ENCODE measurements at regions not wholly inside any gene's neighbourhood (a gene's known extent, or its start where the extent isn't known, plus 50 kb on each side); places are given as distances from the start of the nearest gene placed in this dataset.
"Not testable (repeated sequence)": the region's sequence is repeated elsewhere in the genome, so short reads cannot be mapped to it uniquely, and the experiment has no call there.

DNA sequence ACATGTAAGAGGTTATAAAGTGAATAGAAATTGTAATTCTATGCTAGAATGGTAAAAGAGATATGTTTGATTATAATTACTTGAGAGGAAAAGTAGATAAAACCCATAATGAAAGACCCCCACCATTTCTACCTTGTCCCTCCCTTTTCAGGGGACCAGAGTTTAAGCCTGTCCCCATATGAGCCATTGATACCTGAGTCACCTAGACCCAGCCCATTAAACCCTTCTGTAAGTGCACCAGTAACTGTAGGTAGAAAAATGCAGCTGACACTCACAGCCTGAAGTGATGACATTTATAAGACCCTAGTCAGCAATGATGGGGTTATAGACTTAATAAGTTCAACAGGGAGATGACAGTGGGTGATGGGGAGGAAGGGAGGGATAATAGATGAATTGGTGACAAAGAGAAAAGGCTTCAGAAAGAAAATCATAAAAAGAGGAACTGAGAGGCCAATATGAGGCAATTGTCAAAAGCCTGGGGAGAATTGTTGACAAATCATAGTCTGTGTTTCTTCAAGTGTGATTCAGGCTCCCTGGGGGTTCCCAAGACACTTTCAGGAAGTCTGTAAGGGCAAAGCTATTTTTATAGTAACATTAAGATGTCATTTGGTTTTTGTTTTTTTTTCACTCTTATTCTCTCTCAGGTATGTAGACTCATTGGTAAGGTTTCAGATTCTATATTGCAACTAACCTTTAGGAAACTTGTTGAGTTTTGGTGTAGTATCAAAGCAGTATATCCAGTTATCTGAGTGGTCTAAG is 544.2 kb downstream of the SATB2 start:
- DNase-seq (ENCODE audit: low spot score), result peak; percentile 13

DNA sequence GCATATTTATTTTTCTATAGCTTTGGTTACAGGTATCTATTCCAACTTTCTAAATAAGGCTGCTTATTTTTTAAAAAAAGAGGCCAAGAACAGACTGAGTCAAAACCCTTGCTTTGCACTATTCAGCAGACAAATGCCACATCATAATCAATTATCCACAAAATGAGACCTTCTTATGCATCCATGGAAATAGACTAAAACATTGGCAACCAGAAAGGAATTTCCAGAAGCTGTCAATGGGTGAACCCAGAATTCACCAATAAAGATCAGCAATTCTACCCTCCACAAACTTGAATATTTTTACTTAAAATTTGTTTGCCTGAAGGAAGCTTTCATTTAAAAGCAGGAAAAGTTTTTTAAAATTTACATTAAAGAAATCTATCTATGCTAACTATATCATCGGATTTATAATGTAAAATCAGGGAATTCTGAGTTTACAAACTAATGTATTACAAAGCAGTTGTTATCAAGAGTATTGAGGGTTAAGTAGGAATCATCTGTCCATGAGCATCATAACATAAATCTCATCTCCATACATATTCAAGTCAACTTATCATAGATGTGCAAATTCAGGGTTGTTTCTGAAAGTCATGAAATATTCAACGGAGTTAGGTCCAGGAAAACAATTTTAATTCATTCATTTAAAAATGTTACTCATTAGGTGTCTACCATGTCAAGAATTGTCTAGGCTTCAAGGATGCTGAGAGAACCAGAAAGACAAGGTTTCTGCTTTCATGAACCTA is 548.0 kb downstream of the SATB2 start:
- DNase-seq (ENCODE audit: low spot score), result no peak

DNA sequence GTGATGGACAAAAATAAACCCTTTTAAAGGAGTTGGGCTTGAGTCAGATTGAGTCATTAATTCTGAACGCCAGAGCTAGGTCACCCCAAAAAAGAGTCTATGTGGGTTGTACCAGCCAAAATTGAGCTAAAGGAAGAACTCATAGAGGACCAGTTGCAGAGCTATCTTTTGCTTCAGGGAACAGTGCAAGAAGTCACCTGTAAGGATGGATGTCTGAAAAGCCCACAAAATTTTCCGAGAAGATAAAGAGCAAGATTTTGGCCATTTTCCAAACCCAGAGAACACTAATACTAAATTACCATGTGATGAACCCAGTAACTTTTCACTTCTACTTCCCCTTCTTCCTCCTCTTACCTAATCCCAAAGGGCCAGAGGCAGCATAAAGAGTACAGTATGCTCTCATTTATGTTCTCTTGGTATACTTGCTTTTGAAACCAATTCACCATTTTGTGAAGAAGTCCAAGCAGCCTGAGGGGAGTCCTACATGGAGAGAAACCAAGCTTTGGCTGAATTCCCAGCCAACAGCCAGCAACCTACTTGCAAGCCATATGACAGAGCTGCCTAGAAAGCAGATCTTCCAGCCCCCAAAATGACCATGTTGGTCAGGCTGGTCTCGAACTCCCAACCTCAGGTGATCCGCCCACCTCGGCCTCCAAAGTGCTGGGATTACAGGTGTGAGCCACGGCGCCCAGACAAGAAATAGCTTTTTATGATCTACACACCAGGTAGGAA is 551.7 kb downstream of the SATB2 start:
- no peak for DNase-seq (ENCODE audit: low spot score)

DNA sequence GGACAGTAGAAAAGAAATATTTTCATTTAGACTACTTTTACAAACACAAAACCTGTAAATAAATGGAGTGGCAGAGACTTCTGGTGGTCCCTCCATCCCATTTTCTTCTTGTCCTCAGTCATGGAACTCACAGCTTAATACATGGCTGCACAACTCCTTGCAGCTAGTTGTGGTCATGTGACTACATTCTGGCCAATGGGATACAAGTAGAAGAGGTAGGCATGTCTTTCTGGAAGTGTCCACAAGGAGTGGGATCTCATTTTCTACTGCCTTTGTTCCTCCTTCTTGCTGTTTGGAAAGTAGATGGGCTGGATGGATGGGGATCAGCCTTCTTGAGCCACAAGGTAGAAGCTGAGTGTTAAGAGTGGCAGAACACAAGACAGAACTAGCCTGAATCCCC is 555.8 kb downstream of the SATB2 start:
- DNase-seq (ENCODE audit: low spot score), result no peak

DNA sequence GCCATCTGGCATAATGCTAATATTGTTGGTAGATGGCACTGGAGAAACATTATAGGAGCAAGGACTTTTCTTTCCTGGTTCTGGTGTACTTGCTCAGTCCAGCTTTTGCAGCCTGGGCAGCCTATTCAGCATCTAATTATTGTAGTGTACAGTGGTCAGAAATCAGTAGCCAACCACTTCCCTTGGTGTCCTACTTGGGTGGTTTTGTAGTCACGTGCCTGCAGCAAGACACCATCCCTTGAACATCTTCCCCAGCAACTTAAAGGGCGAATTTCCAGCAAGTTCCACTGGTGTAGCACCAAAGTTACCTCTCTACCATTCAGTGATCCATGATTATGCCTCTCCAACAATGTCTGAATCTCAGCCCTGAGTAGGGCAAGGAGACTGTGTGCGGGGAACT is 557.6 kb downstream of the SATB2 start:
- no peak for DNase-seq (ENCODE audit: low spot score)

DNA sequence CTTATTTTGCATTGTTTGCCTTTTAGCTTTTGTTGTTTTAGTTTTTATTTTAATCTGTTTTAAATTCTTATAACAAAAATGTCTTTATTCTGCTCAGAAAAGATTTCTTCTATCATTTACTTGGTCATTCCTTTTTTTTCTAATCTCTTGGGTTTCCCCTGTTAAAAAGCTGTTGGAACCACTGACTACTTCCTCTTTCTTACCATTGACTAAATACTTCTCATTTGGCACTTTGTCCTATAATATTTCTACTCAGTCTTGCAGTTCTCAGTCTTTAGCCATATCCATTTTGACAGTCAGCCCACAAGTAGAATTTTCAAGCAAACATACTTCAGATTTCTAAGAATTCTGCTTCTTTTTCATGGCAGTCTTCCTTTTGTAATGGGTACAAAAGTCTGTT is 567.2 kb downstream of the SATB2 start:
- no peak for DNase-seq (ENCODE audit: low spot score)

DNA sequence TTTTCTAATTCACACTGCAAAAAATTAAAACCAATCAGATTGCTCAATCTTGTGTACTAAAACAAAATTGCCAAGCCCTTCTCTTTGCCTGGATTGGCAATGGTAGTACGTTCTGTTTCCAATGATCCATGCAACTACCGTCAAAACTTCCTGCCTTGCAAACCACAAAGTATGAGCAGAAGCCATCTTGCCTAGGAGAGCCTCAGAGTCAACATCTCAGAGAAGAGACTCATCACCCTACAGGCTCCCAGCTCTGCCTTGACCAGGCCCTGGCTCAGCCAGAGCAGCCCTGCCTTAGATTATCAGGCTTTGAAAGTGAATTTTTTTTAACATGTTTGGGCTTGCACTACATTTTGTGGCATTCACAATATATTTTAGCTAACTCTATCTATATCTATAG is 574.1 kb downstream of the SATB2 start:
- no peak for DNase-seq (ENCODE audit: low spot score)

DNA sequence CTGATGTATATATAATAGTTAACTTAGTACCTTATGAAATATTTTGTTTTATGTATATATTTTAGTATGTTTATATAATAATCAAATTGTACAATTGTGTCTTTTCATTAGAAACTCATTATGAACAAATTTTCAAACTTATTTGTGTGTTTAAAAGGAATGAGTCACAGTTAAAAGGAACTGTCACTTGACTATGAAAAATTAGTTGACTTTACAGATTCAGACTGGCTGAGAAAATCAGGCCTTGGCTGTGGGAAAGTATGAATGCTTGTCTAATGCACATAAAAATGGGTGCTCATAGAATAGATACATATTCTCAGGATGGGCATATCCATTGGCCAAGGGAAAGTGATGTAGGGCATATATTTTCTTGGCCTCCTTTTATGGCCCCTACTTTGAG is 576.8 kb downstream of the SATB2 start:
- DNase-seq (ENCODE audit: low spot score), result no peak

DNA sequence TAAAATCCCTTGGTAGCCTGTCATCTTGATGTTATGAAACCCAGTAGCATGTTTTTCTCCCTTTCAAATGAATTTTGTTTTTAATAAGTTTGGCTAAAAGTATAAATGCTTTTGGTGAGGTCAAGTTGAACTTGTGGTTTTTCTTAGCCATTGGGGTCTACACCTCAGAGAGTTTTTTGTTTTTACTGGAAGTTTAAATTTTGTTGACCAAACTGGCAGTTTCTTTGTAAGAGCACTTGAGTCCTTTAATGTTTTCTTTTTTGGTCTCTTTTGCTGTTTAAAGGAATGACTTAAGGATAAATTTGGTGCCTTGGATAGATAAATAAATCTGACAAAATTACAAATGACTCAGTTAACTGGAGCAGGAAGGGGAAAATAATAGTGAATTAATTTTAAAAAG is 577.3 kb downstream of the SATB2 start:
- no peak for DNase-seq (ENCODE audit: low spot score)

DNA sequence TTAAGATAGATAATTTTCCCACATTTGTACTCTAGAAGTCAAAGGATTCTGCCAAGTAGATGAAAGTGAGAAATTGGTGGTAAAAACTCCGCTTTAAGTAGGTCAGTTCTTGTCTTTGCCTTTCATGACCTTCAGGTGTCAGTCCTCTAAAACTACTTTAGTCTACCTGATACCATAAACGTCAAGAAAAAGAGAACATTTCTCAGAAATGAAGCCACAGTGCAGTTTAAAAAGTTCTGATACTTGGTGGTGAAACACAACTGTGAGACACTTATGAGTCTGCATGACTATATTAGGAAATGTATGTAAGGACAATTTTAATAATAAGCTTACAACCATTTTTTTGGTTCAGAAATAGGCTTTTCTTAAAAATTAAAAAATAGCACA is 583.3 kb downstream of the SATB2 start:
- no peak for DNase-seq (ENCODE audit: low spot score)

DNA sequence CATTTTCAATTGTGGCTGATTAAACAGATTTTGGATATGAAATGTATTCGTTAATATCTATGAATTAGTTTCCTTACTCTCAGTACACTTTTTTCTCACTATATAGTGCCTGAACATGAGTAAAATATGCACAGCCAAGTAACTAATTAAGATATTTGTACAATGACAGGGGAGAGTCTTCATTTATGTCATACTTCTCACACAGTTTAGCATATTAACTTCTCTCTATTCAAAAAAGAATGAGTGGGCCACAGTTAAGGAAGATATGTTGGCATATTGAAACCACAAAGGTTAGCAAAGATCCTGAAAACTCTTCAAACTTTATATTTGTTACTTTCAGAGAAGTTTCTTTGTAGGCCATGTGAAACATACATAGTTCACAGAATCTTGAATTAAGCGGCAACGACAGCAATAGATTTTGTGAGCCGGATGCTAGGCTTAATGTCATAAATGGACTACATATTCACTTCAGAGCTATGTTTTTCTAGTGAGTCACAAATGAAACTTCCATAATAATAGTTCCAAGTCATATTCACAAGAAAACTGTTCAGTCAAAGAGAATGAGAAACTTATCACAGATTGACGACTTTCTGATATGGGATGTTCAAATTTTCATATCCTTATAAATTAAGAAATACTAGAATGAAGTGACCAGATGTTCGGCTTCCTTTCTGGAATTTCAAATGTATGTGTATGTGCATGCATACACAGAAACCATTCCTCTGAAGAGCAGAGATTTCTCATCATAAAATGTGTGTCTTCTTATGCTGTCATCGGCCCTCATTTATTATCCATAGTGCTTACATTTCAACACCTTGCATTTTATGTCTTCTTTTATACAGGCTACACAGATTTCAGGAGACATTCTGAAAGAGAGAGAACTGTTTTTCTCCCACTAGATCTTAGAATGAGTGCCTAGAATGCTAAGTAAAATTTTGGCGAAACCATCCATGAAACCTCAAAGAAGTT is 584.0 kb downstream of the SATB2 start:
- no peak for DNase-seq (ENCODE audit: low spot score)

DNA sequence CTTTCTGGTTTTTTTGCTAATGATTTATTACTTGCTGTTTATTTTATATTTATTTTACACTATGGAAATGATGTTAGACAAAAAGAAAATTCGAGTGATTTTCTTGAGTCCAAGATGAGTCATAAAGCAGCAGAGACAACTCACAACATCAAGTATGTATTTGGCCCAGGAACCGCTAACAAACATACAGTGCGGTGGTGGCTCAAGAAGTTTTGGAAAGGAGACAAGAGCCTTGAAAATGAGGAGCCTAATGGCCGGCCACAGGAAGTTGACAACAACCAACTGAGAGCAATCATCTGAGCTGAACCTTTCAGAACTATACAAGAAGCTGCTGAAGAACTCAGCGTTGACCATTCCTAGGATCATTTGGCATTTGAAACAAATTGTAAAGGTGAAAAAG is 594.1 kb downstream of the SATB2 start:
- DNase-seq (ENCODE audit: low spot score), result no peak

DNA sequence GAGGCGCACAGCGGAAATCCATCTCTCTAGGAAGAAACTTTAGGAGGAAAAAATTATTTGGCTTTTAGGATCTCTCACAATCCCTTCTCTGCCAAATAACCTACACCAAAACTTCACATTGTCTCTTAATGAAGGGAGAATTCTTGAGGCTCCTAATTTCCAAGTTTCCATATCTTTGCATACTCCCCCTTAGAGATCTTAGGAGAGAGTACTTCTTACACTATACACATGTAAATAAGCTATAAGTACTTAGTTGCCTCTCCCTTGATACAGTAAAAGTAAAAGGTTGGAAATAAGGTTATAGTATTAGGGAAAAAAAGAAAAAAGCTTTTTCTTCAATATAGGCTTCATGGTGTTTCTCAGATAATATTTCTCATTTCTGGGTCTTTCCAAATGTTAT is 596.7 kb downstream of the SATB2 start:
- DNase-seq (ENCODE audit: low spot score), result no peak

DNA sequence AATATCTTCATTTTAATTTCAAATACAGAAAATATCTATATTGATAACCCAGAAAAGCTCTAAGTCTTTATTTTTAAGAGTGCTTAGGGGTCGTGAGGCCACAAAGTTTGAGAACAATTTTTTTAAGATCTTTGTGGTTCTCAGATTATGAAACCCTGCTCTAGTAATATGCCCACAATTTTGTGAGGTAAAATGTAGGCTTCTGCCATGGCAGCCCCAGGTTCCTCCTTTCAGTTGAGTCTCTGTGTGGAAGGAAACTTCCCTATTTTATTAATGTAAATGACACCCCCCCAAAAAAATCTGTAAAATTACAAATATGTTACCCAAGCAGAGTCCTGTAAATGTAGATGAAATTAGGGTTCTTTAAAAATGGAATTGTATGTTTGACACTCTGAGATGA is 600.5 kb downstream of the SATB2 start:
- DNase-seq (ENCODE audit: low spot score), result no peak

DNA sequence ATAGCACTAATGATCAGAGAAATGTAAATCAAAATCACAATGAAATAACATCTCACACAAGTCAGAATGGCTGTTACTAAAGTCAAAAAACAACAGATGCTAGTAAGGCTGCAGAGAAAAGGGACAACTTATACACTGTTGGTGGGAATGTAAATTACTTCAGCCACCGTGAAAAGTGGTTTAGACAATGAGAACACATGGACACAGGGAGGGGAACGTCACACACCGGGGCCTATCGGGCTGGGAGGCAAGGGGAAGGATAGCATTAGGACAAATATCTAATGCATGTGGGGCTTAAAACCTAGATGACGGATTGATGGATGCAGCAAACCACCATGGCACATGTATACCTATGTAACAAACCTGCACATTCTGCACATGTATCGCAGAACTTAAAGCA is 602.0 kb downstream of the SATB2 start:
- DNase-seq (ENCODE audit: low spot score), result not testable (repeated sequence)

DNA sequence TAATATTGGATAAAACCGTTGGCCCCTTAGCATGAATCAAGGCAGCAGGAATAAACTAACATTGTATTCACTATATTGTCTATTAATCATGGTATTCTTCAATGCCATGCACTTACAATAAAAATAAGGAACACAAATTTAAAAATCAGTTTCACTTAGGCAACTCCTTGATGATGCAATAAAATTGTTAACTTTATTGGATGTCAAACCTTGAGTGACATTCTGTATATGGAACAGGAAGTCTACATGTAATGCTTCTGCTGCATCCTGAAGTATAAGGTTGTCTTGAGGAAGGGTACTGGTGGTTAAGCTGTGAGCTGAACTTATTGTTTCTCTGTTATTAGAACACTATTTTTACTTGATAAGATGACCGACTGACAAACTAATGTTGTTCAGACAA is 605.5 kb downstream of the SATB2 start:
- DNase-seq (ENCODE audit: low spot score), result no peak

DNA sequence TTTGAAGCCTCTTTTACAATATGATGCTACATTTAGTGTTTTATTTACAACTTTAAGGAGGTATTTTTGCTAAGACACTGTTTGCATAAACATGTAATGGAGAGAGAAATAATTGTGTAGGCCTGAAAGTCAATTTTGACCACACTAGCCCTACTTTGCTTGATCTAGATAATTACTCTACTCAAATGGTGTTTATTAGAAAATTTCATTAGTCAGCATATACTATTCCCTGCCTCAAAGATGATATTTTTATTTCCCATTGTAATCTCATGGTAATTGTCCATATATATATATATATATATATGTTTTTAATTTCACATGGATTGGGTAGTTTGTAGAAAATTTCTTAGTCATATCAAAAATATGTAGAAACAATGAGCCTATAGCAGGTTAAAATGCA is 632.2 kb downstream of the SATB2 start:
- DNase-seq (ENCODE audit: low spot score), result no peak

DNA sequence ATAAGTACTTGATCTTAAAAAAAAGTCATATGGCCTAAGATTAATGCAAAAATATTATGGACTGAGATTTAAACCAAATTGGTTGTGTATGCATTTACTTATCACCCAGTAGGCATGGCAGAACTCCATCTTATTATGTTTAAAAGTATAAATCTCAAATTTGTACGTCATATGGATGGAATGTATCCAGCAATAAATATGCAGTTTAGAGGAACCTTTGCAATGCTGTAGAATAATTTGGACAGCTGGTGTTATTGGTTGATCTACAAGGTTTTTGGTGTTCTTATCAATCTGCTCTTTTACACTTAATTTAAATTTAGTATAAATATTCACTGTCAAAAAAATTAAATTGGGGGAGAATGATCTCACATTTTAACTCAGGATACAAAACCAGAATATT is 640.2 kb downstream of the SATB2 start:
- no peak for DNase-seq (ENCODE audit: low spot score)

DNA sequence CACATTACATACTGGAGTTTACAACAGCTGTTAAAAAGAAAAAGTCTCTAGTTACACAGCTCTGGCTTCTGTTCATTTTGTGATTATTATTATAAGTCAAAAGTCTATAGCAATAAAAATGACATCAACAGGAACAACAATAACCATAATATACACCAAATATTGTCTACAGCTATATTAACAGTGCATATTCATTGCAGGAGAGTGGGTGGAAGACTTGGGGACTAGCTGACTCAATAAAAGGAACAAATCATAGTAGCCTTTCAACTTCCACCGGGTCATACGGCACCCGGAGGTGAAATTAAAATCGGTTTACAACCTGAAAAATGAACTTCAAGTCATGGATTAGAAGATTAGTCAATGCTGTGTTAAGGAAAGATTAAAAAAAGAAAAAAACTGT is 642.1 kb downstream of the SATB2 start:
- no peak for DNase-seq (ENCODE audit: low spot score)

DNA sequence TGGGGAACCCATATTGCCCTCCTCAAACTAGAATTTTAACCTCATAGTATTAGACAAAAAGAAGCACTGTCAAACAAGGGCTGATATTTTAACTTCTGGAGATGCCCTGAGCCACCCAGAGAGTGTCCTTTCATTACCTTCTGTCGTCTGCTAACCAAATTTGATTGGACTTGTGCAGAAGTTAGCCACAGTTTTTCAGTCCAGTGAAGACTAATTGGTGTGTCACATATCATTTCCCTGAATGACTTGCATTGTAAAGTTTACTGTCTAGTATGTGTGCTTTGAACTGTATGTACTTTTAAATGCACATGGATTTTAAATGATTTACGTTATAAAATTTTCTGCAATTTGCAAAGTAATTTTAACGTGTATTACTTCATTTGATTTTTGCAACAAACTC is 646.5 kb downstream of the SATB2 start:
- no peak for DNase-seq (ENCODE audit: low spot score)

DNA sequence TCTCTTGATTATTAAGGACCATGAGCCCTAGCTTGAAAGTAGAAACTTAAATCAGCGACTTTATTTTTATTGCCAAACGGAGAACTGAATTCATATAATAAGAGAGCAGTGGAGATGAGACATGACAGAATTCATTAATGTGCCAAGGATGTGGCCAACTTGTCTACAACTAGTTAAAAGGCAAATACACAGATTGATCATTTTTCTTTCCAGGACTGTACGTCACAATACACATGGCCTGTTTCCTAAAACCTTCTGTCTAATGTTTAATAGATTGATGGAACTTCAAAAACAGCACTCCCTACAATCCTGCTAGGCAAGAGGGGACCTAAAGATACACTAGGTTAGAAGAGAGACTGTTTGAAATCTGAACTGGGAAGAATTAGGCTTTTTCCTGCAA is 647.8 kb downstream of the SATB2 start:
- no peak for DNase-seq (ENCODE audit: low spot score)

DNA sequence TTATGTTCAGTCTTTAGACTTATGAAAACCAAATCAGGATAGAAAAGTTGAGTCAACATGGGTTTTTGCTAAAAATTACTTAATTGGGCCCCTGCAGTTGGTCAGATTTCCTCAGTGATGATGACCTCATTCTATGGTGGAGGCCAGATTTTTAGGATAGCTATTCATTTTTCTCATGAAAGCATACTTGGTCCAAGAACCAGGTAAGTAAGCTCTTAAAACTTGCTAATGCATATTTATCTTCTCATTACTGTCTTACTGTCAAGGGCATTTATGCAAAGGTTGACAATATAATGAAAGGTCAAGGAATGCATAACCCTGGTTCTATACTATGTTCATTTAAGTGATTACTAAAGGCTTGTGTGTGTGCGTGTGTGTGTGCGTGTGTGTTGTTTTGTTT is 650.6 kb downstream of the SATB2 start:
- no peak for DNase-seq (ENCODE audit: low spot score)
